GM23248 (cell line): ENCODE measurements at regions not wholly inside any gene's neighbourhood (a gene's known extent, or its start where the extent isn't known, plus 50 kb on each side); places are given as distances from the start of the nearest gene placed in this dataset.

ENCODE experiments used
- DNase-seq: peaks from one replicate; pipeline ENCODE4 v3.0.0-alpha.2; 2015
- H2AFZ ChIP-seq: fragments of 200-600 bp; sonication (generic); 2 replicates; pipeline ENCODE4 v1.6.1; 2016; ENCODE audit warnings: antibody characterized with exemption
- H3F3A ChIP-seq: fragments of 200-600 bp; sonication (generic); 2 replicates; pipeline ENCODE4 v1.6.1; 2016; ENCODE audit warnings: mild to moderate bottlenecking, antibody characterized with exemption, mixed run types; ENCODE audit not compliant: insufficient read depth
- H3K27ac ChIP-seq: fragments of 200-600 bp; sonication (generic); 2 replicates; pipeline ENCODE4 v1.5.1; 2016; ENCODE audit warnings: mild to moderate bottlenecking
- H3K27me3 ChIP-seq: fragments of 200-600 bp; sonication (generic); replicated peaks from 2 replicates; pipeline ENCODE4 v1.6.1; 2016; ENCODE audit warnings: mild to moderate bottlenecking; ENCODE audit not compliant: insufficient read depth
- H3K36me3 ChIP-seq: fragments of 200-600 bp; sonication (generic); 2 replicates; pipeline ENCODE4 v1.6.1; 2016; ENCODE audit warnings: low read depth, mild to moderate bottlenecking
- H3K4me1 ChIP-seq: fragments of 200-600 bp; sonication (generic); 2 replicates; pipeline ENCODE4 v1.6.1; 2016; ENCODE audit warnings: mild to moderate bottlenecking; ENCODE audit not compliant: insufficient read depth
- H3K4me2 ChIP-seq: fragments of 200-600 bp; sonication (generic); one replicate; pipeline ENCODE4 v1.6.1; 2016; ENCODE audit warnings: mild to moderate bottlenecking; ENCODE audit not compliant: unreplicated experiment
- H3K4me3 ChIP-seq: fragments of 200-600 bp; sonication (generic); 2 replicates; pipeline ENCODE4 v1.5.1; 2016; ENCODE audit warnings: mild to moderate bottlenecking
- H3K79me2 ChIP-seq: fragments of 200-600 bp; sonication (generic); 2 replicates; pipeline ENCODE4 v1.6.1; 2016; ENCODE audit warnings: mild to moderate bottlenecking; ENCODE audit not compliant: insufficient read depth
- H3K9ac ChIP-seq: fragments of 200-600 bp; sonication (generic); 2 replicates; pipeline ENCODE4 v1.6.1; 2016; ENCODE audit warnings: mild to moderate bottlenecking
- H3K9me2 ChIP-seq: fragments of 200-600 bp; sonication (generic); 2 replicates; pipeline ENCODE4 v1.6.1; 2016; ENCODE audit warnings: mixed run types, mild to moderate bottlenecking, moderate library complexity; ENCODE audit not compliant: insufficient read depth
- H3K9me3 ChIP-seq: fragments of 200-600 bp; sonication (generic); one replicate; pipeline ENCODE4 v1.6.1; 2017; ENCODE audit warnings: low read depth
- H4K20me1 ChIP-seq: fragments of 200-600 bp; sonication (generic); 2 replicates; pipeline ENCODE4 v1.6.0; 2016; ENCODE audit not compliant: insufficient read depth
- EZH2 ChIP-seq: fragments of 200-600 bp; sonication (generic); IDR thresholded peaks from 2 replicates; pipeline ENCODE4 v1.6.1; 2018; ENCODE audit warnings: antibody characterized with exemption, mild to moderate bottlenecking; ENCODE audit not compliant: insufficient read depth, poor library complexity, severe bottlenecking
- EZH2phosphoT487 ChIP-seq: fragments of 200-600 bp; sonication (generic); IDR thresholded peaks from 2 replicates; pipeline ENCODE4 v1.6.1; 2018; ENCODE audit warnings: antibody characterized with exemption, moderate library complexity, mild to moderate bottlenecking, low read depth; ENCODE audit not compliant: insufficient read depth
- WGBS, 2 experiments: methylation state at CpG; one replicate each; pipeline ENCODE4 v1.1.6; 2015 to 2017; ENCODE audit warnings: low lambda C conversion rate in 2 of 2, low coverage in 1 of 2; ENCODE audit errors: missing lambda C conversion rate in 2 of 2; 5-methylcytosine and 5-hydroxymethylcytosine counted together
- in situ Hi-C: fragments of 300-500 bp; cut with MboI; formaldehyde crosslinking; loops from 2 replicates; pipeline ENCODE4 v1.15.0; 2020

GRCh38 chr6:27631609-27631916 lies 158.7 kb upstream of the ZNF184 start:
- no peak overlapping the region; the same call in 1 of the 2 replicates for H2AFZ ChIP-seq
- no peaks in the 10 kb centered on the region for H4K20me1 ChIP-seq
- 85 to 96% methylated on average over 1 of the region's 1 CpG for WGBS, 2 experiments
- peak overlapping the region; percentile 57; the same call in 1 of the 2 replicates for H3K4me3 ChIP-seq
- TF ChIP-seq EZH2 (no peak), EZH2phosphoT487 (no peak)
- no peaks in the 10 kb centered on the region for H3K9me3 ChIP-seq
- no peak overlapping the region for H3K27ac ChIP-seq
- H3K79me2 ChIP-seq = no peaks in the 10 kb centered on the region
- no peaks in the 10 kb centered on the region for H3K4me1 ChIP-seq
- H3K9ac ChIP-seq = no peak overlapping the region
- H3K9me2 ChIP-seq = no peaks in the 10 kb centered on the region
- H3K4me2 ChIP-seq = peak overlapping the region; percentile 68
- H3K36me3 ChIP-seq = no peaks in the 10 kb centered on the region
- in situ Hi-C loops = no loop called here
- H3F3A ChIP-seq = peaks cover 10% of the 10 kb centered on the region; the same call in 1 of the 2 replicates
- DNase-seq = no peak
- 0 out of 2 replicates have a peak, but pooled peaks cover 4% of the 10 kb centered on the region for H3K27me3 ChIP-seq

DNA sequence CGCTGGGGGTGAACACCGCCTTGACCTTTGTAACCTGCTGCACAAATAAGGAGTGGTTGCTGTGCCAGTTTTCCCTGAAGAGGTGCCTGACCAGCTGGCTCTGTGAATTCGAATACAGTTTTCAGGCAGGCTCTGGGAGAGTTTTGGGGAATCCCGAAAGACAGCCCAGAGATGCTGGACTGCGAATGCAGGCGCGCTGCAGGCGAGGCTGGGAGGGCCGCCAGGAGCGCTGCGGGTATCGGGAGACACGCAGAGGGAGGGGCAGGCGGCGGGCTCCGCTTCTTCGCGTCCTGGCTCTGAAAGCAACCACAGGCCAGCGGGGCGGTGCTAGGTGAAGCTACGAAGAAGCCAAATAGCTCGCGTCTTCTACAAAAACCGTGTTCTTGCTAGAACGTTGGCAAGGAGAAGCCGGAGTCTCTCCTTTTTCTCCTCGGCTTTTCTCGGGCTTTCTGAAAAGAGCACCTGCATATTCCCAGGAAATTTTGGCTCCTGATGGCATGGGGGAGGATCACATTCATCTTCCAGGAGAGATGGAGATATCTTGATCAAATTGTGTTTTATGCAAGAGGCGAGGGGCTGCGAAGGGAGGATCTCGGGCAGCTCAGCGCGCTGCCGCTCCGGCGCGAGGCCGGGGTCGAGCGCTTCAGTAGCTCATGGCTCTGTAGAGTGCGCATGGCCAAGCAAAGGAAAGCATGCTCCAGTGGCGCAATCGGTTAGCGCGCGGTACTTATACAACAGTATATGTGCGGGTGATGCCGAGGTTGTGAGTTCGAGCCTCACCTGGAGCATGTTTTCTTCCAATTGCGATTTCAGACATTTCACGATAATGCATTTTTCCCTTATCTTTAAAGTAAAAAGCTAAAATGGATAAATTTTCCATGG lies 158.1 kb upstream of the ZNF184 start:
- Histone ChIP-seq H3K9me3 (no peaks in the 10 kb centered on the region), H3K27me3 (0 out of 2 replicates have a peak, but pooled peaks cover 4% of the 10 kb centered on the region), H4K20me1 (no peaks in the 10 kb centered on the region), H3K27ac (no peak overlapping the region), H3K79me2 (no peaks in the 10 kb centered on the region), H2AFZ (peak overlapping the region; percentile 69), H3K9ac (no peak overlapping the region), H3K4me1 (no peaks in the 10 kb centered on the region), H3K36me3 (no peaks in the 10 kb centered on the region), H3K4me2 (peak overlapping the region; percentile 68), H3K4me3 (peak overlapping the region; percentile 57), H3F3A (peaks cover 10% of the 10 kb centered on the region; the same call in 1 of the 2 replicates), H3K9me2 (no peaks in the 10 kb centered on the region)
- WGBS, 2 experiments = 3% methylated on average over 51 of the region's 51 CpGs
- DNase-seq = peak; percentile 52
- in situ Hi-C loops = no loop called here
- TF ChIP-seq EZH2 (no peak), EZH2phosphoT487 (no peak)

GRCh38 chr6:27624694-27625262 lies 151.9 kb upstream of the ZNF184 start:
- in situ Hi-C loops = no loop called here
- Histone ChIP-seq H3K9me3 (no peaks in the 10 kb centered on the region), H3F3A (no peaks in the 10 kb centered on the region), H3K4me1 (no peaks in the 10 kb centered on the region), H3K4me3 (no peak overlapping the region), H3K9ac (no peak overlapping the region), H3K4me2 (no peak overlapping the region), H3K79me2 (no peaks in the 10 kb centered on the region), H2AFZ (no peak overlapping the region), H3K9me2 (no peaks in the 10 kb centered on the region), H3K36me3 (no peaks in the 10 kb centered on the region), H3K27ac (no peak overlapping the region), H3K27me3 (peaks cover 5% of the 10 kb centered on the region; the same call in 1 of the 2 replicates), H4K20me1 (no peaks in the 10 kb centered on the region)
- 31 to 40% methylated on average over 3 of the region's 3 CpGs for WGBS, 2 experiments
- no peak for DNase-seq
- TF ChIP-seq EZH2 = no peak
- no peak for TF ChIP-seq EZH2phosphoT487

DNA sequence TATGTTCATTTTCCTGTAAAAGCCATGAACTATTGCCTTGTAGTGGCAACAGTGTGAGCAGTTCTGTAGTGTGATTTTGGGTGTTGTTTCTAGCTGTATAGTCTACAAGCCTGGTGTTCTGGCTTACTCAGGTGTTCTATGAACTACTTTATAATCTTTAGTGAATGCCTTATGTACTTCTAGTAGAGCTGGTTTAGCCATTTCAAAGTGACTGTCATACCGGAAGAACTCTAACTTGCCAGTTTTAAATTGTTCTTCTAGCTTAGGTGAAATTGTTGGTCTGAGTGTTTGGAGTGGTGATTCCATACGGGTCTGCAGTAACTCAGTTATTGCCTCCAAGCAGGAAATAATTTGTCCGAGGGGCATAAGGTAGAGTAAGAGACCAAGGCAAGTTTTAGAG lies 150.2 kb upstream of the ZNF184 start:
- no peaks in the 10 kb centered on the region for H4K20me1 ChIP-seq
- TF ChIP-seq EZH2phosphoT487 = no peak
- no peak for TF ChIP-seq EZH2
- H3K79me2 ChIP-seq = no peaks in the 10 kb centered on the region
- H3K27ac ChIP-seq = no peak overlapping the region
- 0 out of 2 replicates have a peak, but pooled peaks cover 2% of the 10 kb centered on the region for H3F3A ChIP-seq
- H3K36me3 ChIP-seq = no peaks in the 10 kb centered on the region
- peaks cover 5% of the 10 kb centered on the region; the same call in 1 of the 2 replicates for H3K27me3 ChIP-seq
- no peaks in the 10 kb centered on the region for H3K9me3 ChIP-seq
- no peak overlapping the region for H2AFZ ChIP-seq
- H3K4me2 ChIP-seq = no peak overlapping the region
- 35 to 36% methylated on average over 3 of the region's 3 CpGs for WGBS, 2 experiments
- no peaks in the 10 kb centered on the region for H3K9me2 ChIP-seq
- no peak overlapping the region for H3K4me3 ChIP-seq
- H3K9ac ChIP-seq = no peak overlapping the region
- in situ Hi-C loops = no loop called here
- no peak for DNase-seq
- no peaks in the 10 kb centered on the region for H3K4me1 ChIP-seq
